ENCODE measurements at regions not wholly inside any gene's neighbourhood (a gene's known extent, or its start where the extent isn't known, plus 50 kb on each side); places are given as distances from the start of the nearest gene placed in this dataset.

DNA sequence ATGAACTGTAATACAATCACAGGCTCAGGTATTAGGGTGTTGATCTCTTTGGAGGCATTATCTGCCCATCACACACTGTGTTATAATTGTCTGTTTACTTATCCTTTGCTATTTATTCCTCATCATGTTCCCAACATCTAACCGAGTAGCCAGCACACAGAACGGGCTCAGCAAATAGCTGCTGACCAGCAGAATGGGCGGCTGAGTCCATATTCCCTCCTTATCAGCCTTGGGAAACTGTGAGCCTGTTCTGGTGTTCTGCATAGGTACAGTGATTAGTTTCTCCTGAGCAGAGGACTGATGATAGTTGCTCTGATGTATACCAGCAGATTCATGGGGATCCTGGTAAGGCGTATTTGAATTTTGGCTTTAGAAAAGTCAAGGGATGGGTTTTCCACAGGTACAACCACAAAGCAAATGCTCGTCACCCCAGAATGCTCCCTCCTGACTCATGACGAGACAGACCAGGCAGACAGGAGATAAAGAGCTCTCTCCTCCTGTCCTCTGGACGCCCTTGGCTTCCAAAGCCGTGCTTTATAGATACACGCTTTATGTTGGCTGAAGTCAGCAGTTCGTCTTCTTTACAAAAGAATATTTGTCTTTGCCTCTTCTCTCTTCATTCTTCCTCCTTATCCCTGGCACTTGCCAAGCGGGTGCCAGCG is 166.7 kb downstream of the TTLL2 start:
- DNase-seq (ENCODE audit: low read depth), result no peak

- DNase-seq (ENCODE audit: low read depth), result no peak
Observed at GRCh38 chr6:167492100-167492449, 167.2 kb downstream of the TTLL2 start.

DNA sequence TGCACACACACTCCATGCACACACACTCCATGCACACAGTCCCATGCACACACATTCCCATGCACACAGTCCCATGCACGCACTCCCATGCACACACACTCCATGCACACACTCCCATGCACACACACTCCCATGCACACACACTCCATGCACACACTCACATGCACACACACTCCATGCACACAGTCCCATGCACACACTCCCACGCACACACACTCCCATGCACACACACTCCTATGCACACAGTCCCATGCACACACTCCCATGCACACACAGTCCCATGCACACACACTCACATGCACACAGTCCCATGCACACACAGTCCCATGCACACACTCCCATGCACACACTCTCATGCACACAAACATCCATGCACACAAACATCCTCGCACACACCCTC is 168.4 kb downstream of the TTLL2 start:
- DNase-seq (ENCODE audit: low read depth), result no peak

GRCh38 chr6:167493976-167494697 is 169.3 kb downstream of the TTLL2 start:
- no peak for DNase-seq (ENCODE audit: low read depth)

DNA sequence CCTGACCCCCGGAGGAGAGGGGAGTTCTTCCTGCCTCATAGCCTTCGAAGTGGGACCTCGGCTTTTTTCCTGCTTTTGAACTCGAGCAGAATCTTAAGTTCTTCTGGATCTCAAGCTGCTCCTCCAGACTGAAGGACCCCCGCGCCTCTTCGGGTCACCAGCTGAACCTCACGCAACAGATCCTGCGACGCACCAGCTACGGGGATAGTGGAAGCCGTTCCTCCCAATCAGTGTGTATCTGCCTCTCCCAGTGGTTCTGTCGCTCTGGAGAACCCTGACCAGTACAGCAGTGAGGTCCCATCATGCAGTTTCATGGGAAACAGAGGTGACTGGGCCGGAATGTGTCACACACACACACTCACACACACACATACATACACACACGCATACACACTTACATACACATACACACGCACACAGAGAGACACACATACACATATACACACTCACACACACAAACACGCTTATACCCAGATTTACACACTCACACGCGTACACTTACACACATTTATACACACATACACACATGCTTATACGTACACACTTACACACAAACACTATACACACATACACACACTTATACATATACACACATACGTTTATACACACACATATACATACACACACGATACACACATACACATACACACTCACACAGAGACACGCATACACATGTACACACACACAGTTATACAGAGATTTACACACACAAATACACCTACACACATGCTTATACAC is 170.0 kb downstream of the TTLL2 start:
- DNase-seq (ENCODE audit: low read depth), result no peak

GRCh38 chr6:167495506-167496401 is 170.9 kb downstream of the TTLL2 start:
- no peak for DNase-seq (ENCODE audit: low read depth)

DNA sequence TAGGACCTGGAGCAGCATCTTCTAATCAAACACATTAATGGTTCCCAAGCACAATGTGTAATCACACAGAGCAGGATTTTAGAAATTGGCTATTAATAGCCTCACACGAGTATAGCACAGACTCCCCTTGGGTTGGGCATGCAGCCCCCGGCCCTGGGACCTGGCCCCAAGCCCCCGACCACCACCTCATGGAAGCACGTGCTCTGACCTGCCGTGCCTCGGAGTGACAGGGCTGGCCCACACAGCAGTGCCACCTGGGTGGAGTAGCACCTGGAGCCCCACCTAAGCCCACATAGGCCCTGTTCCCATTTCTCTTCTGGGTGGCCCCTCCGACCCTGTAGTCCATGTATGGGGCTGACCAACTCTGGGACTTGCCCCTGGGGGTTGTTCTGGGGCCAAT is 171.8 kb downstream of the TTLL2 start:
- no peak for DNase-seq (ENCODE audit: low read depth)

GRCh38 chr6:167497428-167498056 is 172.7 kb downstream of the TTLL2 start:
- DNase-seq (ENCODE audit: low read depth), result no peak

- DNase-seq (ENCODE audit: low read depth), result no peak
Observed at GRCh38 chr6:167499161-167499660, 174.3 kb downstream of the TTLL2 start.

GRCh38 chr6:167500961-167501360 is 176.1 kb downstream of the TTLL2 start:
- no peak for DNase-seq (ENCODE audit: low read depth)

- no peak for DNase-seq (ENCODE audit: low read depth)
Observed at GRCh38 chr6:167501831-167502385, 177.0 kb downstream of the TTLL2 start.

- DNase-seq (ENCODE audit: low read depth), result no peak
Observed at GRCh38 chr6:167502471-167502870, 177.6 kb downstream of the TTLL2 start.

GRCh38 chr6:167504385-167504961 is 179.6 kb downstream of the TTLL2 start:
- DNase-seq (ENCODE audit: low read depth), result no peak

GRCh38 chr6:167505199-167505598 is 180.3 kb downstream of the TTLL2 start:
- DNase-seq (ENCODE audit: low read depth), result no peak

- no peak for DNase-seq (ENCODE audit: low read depth)
Observed at GRCh38 chr6:167505782-167506181, 180.9 kb downstream of the TTLL2 start.

- no peak for DNase-seq (ENCODE audit: low read depth)
Observed at GRCh38 chr6:167506443-167507301, 181.8 kb downstream of the TTLL2 start.

GRCh38 chr6:167507376-167507945 is 182.6 kb downstream of the TTLL2 start:
- no peak for DNase-seq (ENCODE audit: low read depth)
